OCI-LY3 (cell line): ENCODE measurements at regions not wholly inside any gene's neighbourhood (a gene's known extent, or its start where the extent isn't known, plus 50 kb on each side); places are given as distances from the start of the nearest gene placed in this dataset.
"Not testable (repeated sequence)": the region's sequence is repeated elsewhere in the genome, so short reads cannot be mapped to it uniquely, and the experiment has no call there.

Source experiments
- H2AFZ ChIP-seq: fragments of 200-600, 300-600 bp; shearing (Covaris generic); 2 replicates; pipeline ENCODE4 v1.6.0; 2014; ENCODE audit warnings: antibody characterized with exemption, low read depth, low read length
- H3K27ac ChIP-seq: fragments of 200-600, 300-600 bp; sonication (generic); 2 replicates; pipeline ENCODE4 v1.5.1; 2014; ENCODE audit warnings: mild to moderate bottlenecking, low read length, moderate library complexity, mixed read lengths
- H3K27me3 ChIP-seq: fragments of 200-600, 300-600 bp; sonication (generic); 2 replicates; pipeline ENCODE4 v1.6.1; 2014; ENCODE audit warnings: low read depth, low read length, mixed read lengths
- H3K36me3 ChIP-seq: fragments of 200-600, 300-600 bp; sonication (generic); replicated peaks from 2 replicates; pipeline ENCODE3; 2014; ENCODE audit warnings: low read depth, low read length, mixed read lengths
- H3K4me1 ChIP-seq: fragments of 300-600, 200-600 bp; sonication (generic); 2 replicates; pipeline ENCODE4 v1.6.1; 2014; ENCODE audit warnings: low read length, mixed read lengths
- H3K4me2 ChIP-seq: fragments of 200-600, 300-600 bp; sonication (generic); 2 replicates; pipeline ENCODE4 v1.6.1; 2014; ENCODE audit warnings: low read length, mixed read lengths
- H3K4me3 ChIP-seq: fragments of 300-600, 200-600 bp; sonication (generic); 2 replicates; pipeline ENCODE4 v1.5.1; 2014; ENCODE audit warnings: antibody characterized with exemption, mild to moderate bottlenecking, low read length, moderate library complexity
- H3K79me2 ChIP-seq: fragments of 300-600, 200-600 bp; shearing (Covaris generic); 2 replicates; pipeline ENCODE4 v1.6.1; 2014; ENCODE audit warnings: mild to moderate bottlenecking, low read length, mixed read lengths
- H3K9ac ChIP-seq: fragments of 300-600, 200-600 bp; shearing (Covaris generic); 2 replicates; pipeline ENCODE4 v1.6.0; 2014; ENCODE audit warnings: mild to moderate bottlenecking, low read length, moderate library complexity
- H3K9me3 ChIP-seq: fragments of 200-600, 300-600 bp; shearing (Covaris generic); 2 replicates; pipeline ENCODE4 v1.6.1; 2014; ENCODE audit warnings: low read length, mixed read lengths; ENCODE audit not compliant: insufficient read depth
- H4K20me1 ChIP-seq: fragments of 200-600, 300-600 bp; sonication (generic); 2 replicates; pipeline ENCODE4 v1.6.1; 2016; ENCODE audit warnings: low read length, mixed read lengths; ENCODE audit not compliant: insufficient read depth
- EZH2phosphoT487 ChIP-seq: fragments of 200-600 bp; shearing (Covaris generic); IDR thresholded peaks from 2 replicates; pipeline ENCODE4 v1.6.1; 2018; ENCODE audit warnings: antibody characterized with exemption, mixed run types, low read depth
- TF ChIP-seq, protein P1 (sequence below): fragments of 200-600, 300-600 bp; sonication (generic); IDR thresholded peaks from 2 replicates; pipeline ENCODE4 v1.5.1; 2014; ENCODE audit warnings: antibody characterized with exemption, low read length, low read depth

DNA sequence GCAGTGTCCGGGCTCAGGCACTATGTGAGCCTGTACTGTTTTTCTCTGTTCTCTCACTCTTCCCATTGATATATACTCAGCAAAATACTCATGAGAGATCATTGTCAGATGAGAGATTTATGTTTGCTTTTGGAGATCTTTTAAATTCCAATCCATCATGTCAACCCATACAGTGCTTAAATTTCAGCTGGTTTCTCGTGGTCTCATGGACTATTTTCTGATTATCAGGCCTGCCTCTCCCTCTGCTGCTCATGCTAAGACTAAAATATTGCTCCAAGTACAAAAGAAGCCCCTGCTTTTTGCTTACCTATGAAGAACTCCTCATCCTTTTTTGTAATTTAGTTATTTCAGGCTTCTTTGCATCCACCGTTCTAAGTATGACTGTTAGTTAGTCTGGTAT lies 547.2 kb downstream of the KCNJ2 start:
- no peak overlapping the region for H3K4me3 ChIP-seq
- H3K4me2 ChIP-seq: no peak overlapping the region
- no peaks in the 10 kb centered on the region for H3K4me1 ChIP-seq
- no peak overlapping the region for H3K27ac ChIP-seq
- H3K36me3 ChIP-seq: no peaks in the 10 kb centered on the region
- no peaks in the 10 kb centered on the region for H4K20me1 ChIP-seq
- no peaks in the 10 kb centered on the region for H3K27me3 ChIP-seq
- no peak overlapping the region for H3K9ac ChIP-seq
- H3K79me2 ChIP-seq: no peaks in the 10 kb centered on the region
- TF ChIP-seq, protein P1, sequence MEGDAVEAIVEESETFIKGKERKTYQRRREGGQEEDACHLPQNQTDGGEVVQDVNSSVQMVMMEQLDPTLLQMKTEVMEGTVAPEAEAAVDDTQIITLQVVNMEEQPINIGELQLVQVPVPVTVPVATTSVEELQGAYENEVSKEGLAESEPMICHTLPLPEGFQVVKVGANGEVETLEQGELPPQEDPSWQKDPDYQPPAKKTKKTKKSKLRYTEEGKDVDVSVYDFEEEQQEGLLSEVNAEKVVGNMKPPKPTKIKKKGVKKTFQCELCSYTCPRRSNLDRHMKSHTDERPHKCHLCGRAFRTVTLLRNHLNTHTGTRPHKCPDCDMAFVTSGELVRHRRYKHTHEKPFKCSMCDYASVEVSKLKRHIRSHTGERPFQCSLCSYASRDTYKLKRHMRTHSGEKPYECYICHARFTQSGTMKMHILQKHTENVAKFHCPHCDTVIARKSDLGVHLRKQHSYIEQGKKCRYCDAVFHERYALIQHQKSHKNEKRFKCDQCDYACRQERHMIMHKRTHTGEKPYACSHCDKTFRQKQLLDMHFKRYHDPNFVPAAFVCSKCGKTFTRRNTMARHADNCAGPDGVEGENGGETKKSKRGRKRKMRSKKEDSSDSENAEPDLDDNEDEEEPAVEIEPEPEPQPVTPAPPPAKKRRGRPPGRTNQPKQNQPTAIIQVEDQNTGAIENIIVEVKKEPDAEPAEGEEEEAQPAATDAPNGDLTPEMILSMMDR: no peak
- no peak for TF ChIP-seq EZH2phosphoT487
- H2AFZ ChIP-seq: no peak overlapping the region
- H3K9me3 ChIP-seq: no peaks in the 10 kb centered on the region

DNA sequence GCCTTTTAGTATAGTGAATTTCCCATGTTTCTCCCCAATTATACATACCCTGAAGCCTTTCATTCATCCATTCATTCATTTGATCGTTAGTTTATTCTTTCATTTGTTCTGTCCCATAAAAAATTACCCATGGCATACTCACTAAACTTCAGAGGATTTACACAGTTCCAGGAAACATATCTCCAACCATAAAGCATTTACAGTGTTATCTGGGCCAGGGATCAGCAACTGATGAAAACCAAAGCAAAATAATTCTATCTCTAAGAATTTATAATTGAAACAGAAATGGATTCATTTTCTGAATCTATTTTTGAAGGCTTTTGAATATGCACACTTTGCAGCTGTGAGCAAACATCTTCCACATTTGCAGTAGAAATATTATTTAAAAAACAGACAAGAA lies 547.7 kb downstream of the KCNJ2 start:
- TF ChIP-seq EZH2phosphoT487: no peak
- TF ChIP-seq, protein P1: no peak
- Histone ChIP-seq H3K4me1 (no peaks in the 10 kb centered on the region), H3K9me3 (no peaks in the 10 kb centered on the region), H4K20me1 (no peaks in the 10 kb centered on the region), H3K4me3 (no peak overlapping the region), H3K9ac (no peak overlapping the region), H3K4me2 (no peak overlapping the region), H3K27ac (no peak overlapping the region), H3K36me3 (no peaks in the 10 kb centered on the region), H2AFZ (no peak overlapping the region), H3K79me2 (no peaks in the 10 kb centered on the region), H3K27me3 (no peaks in the 10 kb centered on the region)

DNA sequence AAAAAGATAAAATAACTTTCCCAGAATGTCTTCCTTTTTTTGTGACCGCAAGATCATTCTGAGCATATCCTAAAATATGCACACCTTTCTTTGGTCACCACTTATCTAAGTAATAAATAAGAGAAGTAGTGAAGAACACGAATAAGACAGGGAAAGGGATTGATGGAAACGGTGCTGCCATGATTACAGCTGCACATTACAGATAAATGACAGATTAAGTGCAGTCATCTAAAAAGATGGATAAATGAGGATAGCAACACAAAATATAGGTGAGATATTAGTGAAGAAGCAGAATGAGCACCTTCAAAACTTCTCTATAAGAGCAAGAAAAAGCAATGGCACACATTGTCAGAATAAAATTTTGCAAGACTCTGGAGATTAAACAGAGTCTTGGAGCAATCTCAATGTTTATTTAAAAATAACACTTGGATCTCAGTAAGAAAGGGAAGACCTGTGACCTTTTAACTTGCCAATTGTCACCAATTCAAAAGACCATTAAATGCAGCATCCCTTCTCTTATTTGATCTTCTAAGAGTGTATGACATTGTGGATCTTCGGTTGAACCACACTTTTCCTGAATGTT lies 567.1 kb downstream of the KCNJ2 start:
- TF ChIP-seq, protein P1: no peak
- no peak for TF ChIP-seq EZH2phosphoT487
- no peaks in the 10 kb centered on the region for H3K36me3 ChIP-seq
- no peak overlapping the region for H3K27ac ChIP-seq
- H3K79me2 ChIP-seq: no peaks in the 10 kb centered on the region
- H4K20me1 ChIP-seq: no peaks in the 10 kb centered on the region
- no peak overlapping the region for H3K4me3 ChIP-seq
- H2AFZ ChIP-seq: no peak overlapping the region
- H3K9me3 ChIP-seq: no peaks in the 10 kb centered on the region
- no peaks in the 10 kb centered on the region for H3K4me1 ChIP-seq
- no peaks in the 10 kb centered on the region for H3K27me3 ChIP-seq
- H3K9ac ChIP-seq: no peak overlapping the region
- no peak overlapping the region for H3K4me2 ChIP-seq

DNA sequence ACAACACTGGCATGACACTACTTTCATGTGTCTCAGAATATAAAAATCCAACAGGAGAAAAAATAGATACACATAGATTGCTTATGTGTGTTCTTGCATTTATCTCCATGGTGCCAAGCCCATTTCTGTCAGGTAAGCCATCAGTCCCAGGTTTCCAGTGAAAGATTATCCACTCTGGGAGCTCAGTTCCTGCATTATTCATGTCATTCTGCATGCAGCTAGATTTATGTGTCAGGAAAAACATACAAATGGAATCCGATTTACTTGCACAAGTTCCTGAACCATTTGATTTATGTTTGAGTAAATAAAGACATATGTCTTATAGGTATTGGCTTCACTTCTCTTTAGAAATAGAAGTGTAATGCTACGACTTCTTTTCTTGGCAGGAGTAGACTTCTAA lies 569.7 kb downstream of the KCNJ2 start:
- H3K4me3 ChIP-seq: no peak overlapping the region
- no peaks in the 10 kb centered on the region for H3K9me3 ChIP-seq
- H3K9ac ChIP-seq: no peak overlapping the region
- H2AFZ ChIP-seq: no peak overlapping the region
- no peak for TF ChIP-seq EZH2phosphoT487
- TF ChIP-seq, protein P1: no peak
- no peaks in the 10 kb centered on the region for H3K79me2 ChIP-seq
- H4K20me1 ChIP-seq: no peaks in the 10 kb centered on the region
- H3K36me3 ChIP-seq: no peaks in the 10 kb centered on the region
- no peaks in the 10 kb centered on the region for H3K27me3 ChIP-seq
- no peak overlapping the region for H3K4me2 ChIP-seq
- no peak overlapping the region for H3K27ac ChIP-seq
- H3K4me1 ChIP-seq: no peaks in the 10 kb centered on the region

DNA sequence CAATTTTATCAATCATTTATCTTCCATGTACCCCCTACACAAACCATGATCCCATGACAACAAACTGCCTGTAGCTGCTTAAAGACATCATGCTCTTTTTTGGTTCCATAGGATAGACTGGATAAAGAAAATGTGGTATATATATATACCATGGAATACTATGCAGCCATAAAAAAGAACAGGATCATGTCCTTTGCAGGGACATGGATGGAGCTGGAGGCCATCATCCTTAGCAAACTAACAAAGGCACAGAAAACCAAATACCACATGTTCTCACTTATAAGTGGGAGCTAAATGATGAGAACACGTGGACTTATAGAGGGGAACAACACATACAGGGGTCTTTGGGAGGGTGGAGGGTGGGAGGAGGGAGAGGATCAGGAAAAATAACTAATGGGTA lies 577.2 kb downstream of the KCNJ2 start:
- not testable (repeated sequence) for H3K79me2 ChIP-seq, H4K20me1 ChIP-seq, H3K4me2 ChIP-seq, H2AFZ ChIP-seq, H3K4me3 ChIP-seq, H3K4me1 ChIP-seq, H3K9me3 ChIP-seq, H3K36me3 ChIP-seq, H3K9ac ChIP-seq, H3K27ac ChIP-seq, H3K27me3 ChIP-seq
